Lung (tissue), 11 donors: ENCODE measurements at regions not wholly inside any gene's neighbourhood (a gene's known extent, or its start where the extent isn't known, plus 50 kb on each side); places are given as distances from the start of the nearest gene placed in this dataset.
"Not testable (repeated sequence)": the region's sequence is repeated elsewhere in the genome, so short reads cannot be mapped to it uniquely, and the experiment has no call there.

ENCODE experiments used
- ATAC-seq: fragments of 200-7000 bp; cut with Tn5 transposase; one replicate; pipeline ENCODE4 v1.9.1; 2020; ENCODE audit warnings: moderate number of reproducible peaks; ENCODE audit not compliant: insufficient read depth, low FRiP score
- DNase-seq, 3 donors: peaks; one replicate each; pipeline ENCODE4 v3.0.0-alpha.2; 2013 to 2017
- H3K27ac ChIP-seq, 2 donors: one replicate each; pipeline ENCODE4 v1.5.1; 2013; ENCODE audit warnings: mild to moderate bottlenecking in 2 of 2, moderate library complexity in 2 of 2, control low read depth in 1 of 2, inconsistent platforms in 1 of 2, low read depth in 1 of 2, low read length in 1 of 2
- H3K27me3 ChIP-seq, 3 donors: one replicate each; pipeline ENCODE4 v1.5.1; 2013; ENCODE audit warnings: low read length in 2 of 3; ENCODE audit not compliant: control insufficient read depth in 3 of 3, insufficient read depth in 3 of 3
- H3K36me3 ChIP-seq, 4 donors: one replicate each; pipeline ENCODE4 v1.5.1; 2013; ENCODE audit warnings: low read length in 4 of 4, mild to moderate bottlenecking in 1 of 4, moderate library complexity in 1 of 4; ENCODE audit not compliant: control insufficient read depth in 4 of 4, insufficient read depth in 4 of 4
- H3K4me1 ChIP-seq, 5 donors: one replicate each; pipeline ENCODE4 v1.5.1; 2013; ENCODE audit warnings: low read length in 5 of 5, mild to moderate bottlenecking in 2 of 5, moderate library complexity in 1 of 5; ENCODE audit not compliant: control insufficient read depth in 5 of 5, insufficient read depth in 5 of 5
- H3K4me3 ChIP-seq: one replicate; pipeline ENCODE4 v1.5.1; 2013; ENCODE audit warnings: mild to moderate bottlenecking, control low read depth, moderate library complexity
- H3K9ac ChIP-seq, 2 donors: one replicate each; pipeline ENCODE4 v1.5.1; 2013; ENCODE audit warnings: low read length in 2 of 2, control low read depth in 1 of 2; ENCODE audit not compliant: insufficient read depth in 1 of 2
- H3K9me3 ChIP-seq, 4 donors: one replicate each; pipeline ENCODE4 v1.5.1; 2013; ENCODE audit warnings: low read length in 3 of 4, mild to moderate bottlenecking in 1 of 4, moderate library complexity in 1 of 4; ENCODE audit not compliant: control insufficient read depth in 4 of 4, insufficient read depth in 3 of 4
- CTCF ChIP-seq: IDR thresholded peaks from 2 replicates; pipeline ENCODE4 v1.5.1; 2012; ENCODE audit warnings: mild to moderate bottlenecking; ENCODE audit errors: control extremely low read depth, extremely low read depth
- WGBS, 2 donors: extraction: QIAGEN DNeasy Blood & Tissue Kit; methylation state at CpG; one replicate each; pipeline ENCODE4 v1.1.7; 2013; 5-methylcytosine and 5-hydroxymethylcytosine counted together
- donor health status: control.
- donor health status: control.
- donor health status: Bipolar disorder and iron deficiency.
- donor health status: healthy.
- donor health status: DM: yes; HTN: yes; CAD: no.

- no peak for ATAC-seq
Measured at GRCh38 chr17:12195418-12195817, 174.7 kb downstream of the MAP2K4 start.

GRCh38 chr17:12201294-12201880 is 180.7 kb downstream of the MAP2K4 start:
- TF ChIP-seq CTCF: no peak
- Histone ChIP-seq H3K9ac (no peak overlapping the region), H3K27ac (no peak overlapping the region), H3K9me3 (peaks cover 0 to 4% (median 0%) of the 10 kb centered on the region in 4 donors), H3K27me3 (no peaks in the 10 kb centered on the region), H3K4me1 (no peaks in the 10 kb centered on the region), H3K36me3 (no peaks in the 10 kb centered on the region), H3K4me3 (no peak overlapping the region)
- DNase-seq: no peak
- ATAC-seq: no peak
- 75% methylated on average over 4 of the region's 4 CpGs for WGBS, 2 donors

More at GRCh38 chr17:12195418-12195817, 174.7 kb downstream of the MAP2K4 start:
- Histone ChIP-seq H3K36me3 (no peaks in the 10 kb centered on the region), H3K27ac (no peak overlapping the region), H3K4me1 (no peaks in the 10 kb centered on the region), H3K4me3 (no peak overlapping the region), H3K9me3 (peaks cover 0 to 2% (median 0%) of the 10 kb centered on the region in 4 donors), H3K27me3 (peaks cover 0 to 2% (median 0%) of the 10 kb centered on the region in 3 donors), H3K9ac (no peak overlapping the region)
- no peak for TF ChIP-seq CTCF
- no peak for DNase-seq
- 76 to 84% methylated on average over 4 of the region's 4 CpGs for WGBS, 2 donors

- no peaks in the 10 kb centered on the region for H3K9me3 ChIP-seq
- H3K9ac ChIP-seq: no peak overlapping the region
- DNase-seq (no peak), ATAC-seq (no peak)
- no peak overlapping the region for H3K27ac ChIP-seq
- TF ChIP-seq CTCF: no peak
- no peaks in the 10 kb centered on the region for H3K36me3 ChIP-seq
- WGBS, 2 donors: 75 to 85% methylated on average over 2 of the region's 2 CpGs
- peaks cover 0 to 5% (median 0%) of the 10 kb centered on the region in 5 donors for H3K4me1 ChIP-seq
- H3K4me3 ChIP-seq: no peak overlapping the region
- no peaks in the 10 kb centered on the region for H3K27me3 ChIP-seq
Measured at GRCh38 chr17:12209632-12210191, 189.0 kb downstream of the MAP2K4 start.

DNA sequence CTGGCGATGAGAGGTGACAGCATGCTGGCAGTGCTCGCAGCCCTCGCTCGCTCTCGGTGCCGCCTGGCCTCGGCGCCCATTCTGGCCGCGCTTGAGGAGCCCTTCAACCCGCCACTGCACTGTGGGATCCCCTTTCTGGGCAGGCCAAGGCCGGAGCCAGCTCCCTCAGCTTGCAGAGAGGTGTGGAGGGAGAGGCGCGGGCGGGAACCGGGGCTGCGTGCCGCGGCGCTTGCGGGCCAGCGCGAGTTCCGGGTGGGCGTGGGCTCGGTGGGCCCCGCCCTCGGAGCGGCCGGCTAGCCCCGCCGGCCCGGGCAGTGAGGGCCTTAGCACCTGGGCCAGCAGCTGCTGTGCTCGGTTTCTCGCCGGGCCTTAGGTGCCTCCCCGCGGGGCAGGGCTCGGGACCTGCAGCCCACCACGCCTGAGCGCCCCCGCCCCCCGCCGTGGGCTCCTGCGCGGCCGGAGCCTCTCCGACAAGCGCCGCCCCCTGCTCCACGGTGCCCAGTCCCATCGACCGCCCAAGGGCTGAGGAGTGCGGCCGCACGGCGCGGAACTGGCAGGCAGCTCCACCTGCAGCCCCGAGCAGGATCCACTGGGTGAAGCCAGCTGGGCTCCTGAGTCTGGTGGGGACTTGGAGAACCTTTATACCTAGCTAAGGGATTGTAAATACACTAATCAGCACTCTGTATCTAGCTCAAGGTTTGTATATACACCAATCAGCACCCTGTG is 200.2 kb downstream of the MAP2K4 start:
- not testable (repeated sequence) for H3K36me3 ChIP-seq, H3K27ac ChIP-seq, ATAC-seq, H3K27me3 ChIP-seq, H3K9me3 ChIP-seq, H3K4me3 ChIP-seq, H3K4me1 ChIP-seq, H3K9ac ChIP-seq, DNase-seq
- WGBS, 2 donors: 96 to 98% methylated on average over 47 to 59 of the region's 59 CpGs
